Suprapubic skin (tissue), 4 donors: ENCODE measurements at regions not wholly inside any gene's neighbourhood (a gene's known extent, or its start where the extent isn't known, plus 50 kb on each side); places are given as distances from the start of the nearest gene placed in this dataset.

Experiments used
- DNase-seq, 2 donors: peaks; one replicate each; pipeline ENCODE4 v3.0.0-alpha.2; 2019; ENCODE audit warnings: low spot score in 2 of 2
- H3K27ac ChIP-seq: fragments of 200-600 bp; sonication (generic); one replicate; pipeline ENCODE4 v1.5.1; 2019
- H3K27me3 ChIP-seq: fragments of 200-600 bp; sonication (generic); one replicate; pipeline ENCODE4 v1.5.1; 2019
- H3K36me3 ChIP-seq: fragments of 200-600 bp; sonication (generic); one replicate; pipeline ENCODE4 v1.5.1; 2019
- H3K4me1 ChIP-seq: fragments of 200-600 bp; sonication (generic); one replicate; pipeline ENCODE4 v1.5.1; 2019
- H3K4me3 ChIP-seq: fragments of 200-600 bp; sonication (generic); one replicate; pipeline ENCODE4 v1.5.1; 2019; ENCODE audit warnings: mild to moderate bottlenecking
- H3K9me3 ChIP-seq: fragments of 200-600 bp; sonication (generic); one replicate; pipeline ENCODE4 v1.5.1; 2019
- CTCF ChIP-seq, 2 donors: fragments of 200-600 bp in 1 of 2; fragments of 450-650 bp in 1 of 2; sonication (generic) in 1 of 2; IDR thresholded peaks; one replicate each; pipeline ENCODE4 v1.5.1; 2016 to 2019; ENCODE audit warnings: antibody characterized with exemption in 2 of 2, mild to moderate bottlenecking in 1 of 2, moderate library complexity in 1 of 2
- EP300 ChIP-seq: sonication (generic); formaldehyde crosslinking; IDR thresholded peaks from one replicate; pipeline ENCODE4 v1.6.1; 2017; ENCODE audit warnings: antibody characterized with exemption
- POLR2A ChIP-seq, 2 donors: fragments of 450-650 bp; IDR thresholded peaks; one replicate each; pipeline ENCODE4 v1.6.1; 2017; ENCODE audit warnings: antibody characterized with exemption in 2 of 2, mild to moderate bottlenecking in 2 of 2, moderate library complexity in 2 of 2
- POLR2AphosphoS5 ChIP-seq, 3 donors: sonication (generic); formaldehyde crosslinking; IDR thresholded peaks; one replicate each; pipeline ENCODE4 v1.6.1; 2017; ENCODE audit warnings: antibody characterized with exemption in 3 of 3
- WGBS: methylation state at CpG from one replicate; pipeline ENCODE4 v1.1.5; 2018; 5-methylcytosine and 5-hydroxymethylcytosine counted together

GRCh38 chr1:238558156-238558555 is 667.4 kb upstream of the ZP4 start:
- TF ChIP-seq EP300 (no peak), POLR2A (IDR thresholded peaks at IDR 0.05) (no peak), CTCF (IDR thresholded peaks at IDR 0.05) (no peak), POLR2AphosphoS5 (IDR thresholded peaks at IDR 0.05) (no peak)
- 61% methylated on average over 4 of the region's 4 CpGs for WGBS
- no peaks in the 10 kb centered on the region for H3K27me3 ChIP-seq
- DNase-seq = no peak
- no peaks in the 10 kb centered on the region for H3K36me3 ChIP-seq
- no peaks in the 10 kb centered on the region for H3K4me1 ChIP-seq
- no peak overlapping the region for H3K4me3 ChIP-seq
- H3K27ac ChIP-seq = no peak overlapping the region
- no peaks in the 10 kb centered on the region for H3K9me3 ChIP-seq

- no peak for DNase-seq
- no peaks in the 10 kb centered on the region for H3K9me3 ChIP-seq
- H3K4me3 ChIP-seq = no peak overlapping the region
- H3K36me3 ChIP-seq = no peaks in the 10 kb centered on the region
- no peak for TF ChIP-seq POLR2AphosphoS5 (IDR thresholded peaks at IDR 0.05)
- TF ChIP-seq EP300 = no peak
- no peak for TF ChIP-seq CTCF (IDR thresholded peaks at IDR 0.05)
- no peak for TF ChIP-seq POLR2A (IDR thresholded peaks at IDR 0.05)
- H3K4me1 ChIP-seq = no peaks in the 10 kb centered on the region
- H3K27ac ChIP-seq = no peak overlapping the region
- no peaks in the 10 kb centered on the region for H3K27me3 ChIP-seq
- 70% methylated on average over 8 of the region's 8 CpGs for WGBS
Measured at GRCh38 chr1:238552271-238552670, 661.5 kb upstream of the ZP4 start.

- 80% methylated on average over 2 of the region's 2 CpGs for WGBS
- no peaks in the 10 kb centered on the region for H3K27me3 ChIP-seq
- no peak overlapping the region for H3K4me3 ChIP-seq
- no peak for TF ChIP-seq EP300
- no peak for TF ChIP-seq POLR2AphosphoS5 (IDR thresholded peaks at IDR 0.05)
- TF ChIP-seq CTCF (IDR thresholded peaks at IDR 0.05) = no peak
- no peak for DNase-seq
- no peaks in the 10 kb centered on the region for H3K4me1 ChIP-seq
- H3K9me3 ChIP-seq = no peaks in the 10 kb centered on the region
- H3K27ac ChIP-seq = no peak overlapping the region
- H3K36me3 ChIP-seq = no peaks in the 10 kb centered on the region
Measured at GRCh38 chr1:238549137-238549536, 658.4 kb upstream of the ZP4 start.

GRCh38 chr1:238546118-238546517 is 655.4 kb upstream of the ZP4 start:
- Histone ChIP-seq H3K4me1 (no peaks in the 10 kb centered on the region), H3K36me3 (no peaks in the 10 kb centered on the region), H3K4me3 (no peak overlapping the region), H3K27me3 (no peaks in the 10 kb centered on the region), H3K9me3 (no peaks in the 10 kb centered on the region), H3K27ac (no peak overlapping the region)
- no CpG with 5 or more reads among the region's 2 CpGs for WGBS
- TF ChIP-seq POLR2AphosphoS5 (IDR thresholded peaks at IDR 0.05) = no peak
- no peak for TF ChIP-seq POLR2A (IDR thresholded peaks at IDR 0.05)
- TF ChIP-seq EP300 = no peak
- DNase-seq = no peak

GRCh38 chr1:238537641-238538040 is 646.9 kb upstream of the ZP4 start:
- DNase-seq = no peak
- Histone ChIP-seq H3K36me3 (no peaks in the 10 kb centered on the region), H3K27ac (no peak overlapping the region), H3K4me1 (no peaks in the 10 kb centered on the region), H3K27me3 (no peaks in the 10 kb centered on the region), H3K4me3 (no peak overlapping the region), H3K9me3 (no peaks in the 10 kb centered on the region)
- TF ChIP-seq POLR2A (IDR thresholded peaks at IDR 0.05) = no peak
- TF ChIP-seq CTCF (IDR thresholded peaks at IDR 0.05) = no peak
- no peak for TF ChIP-seq EP300
- TF ChIP-seq POLR2AphosphoS5 (IDR thresholded peaks at IDR 0.05) = no peak
- WGBS = 67% methylated on average over 3 of the region's 3 CpGs

- WGBS = 70% methylated on average over 3 of the region's 13 CpGs
- Histone ChIP-seq H3K36me3 (no peaks in the 10 kb centered on the region), H3K27me3 (no peaks in the 10 kb centered on the region), H3K4me1 (no peaks in the 10 kb centered on the region), H3K4me3 (no peak overlapping the region), H3K9me3 (no peaks in the 10 kb centered on the region), H3K27ac (no peak overlapping the region)
- DNase-seq = no peak
- TF ChIP-seq EP300 (no peak), CTCF (IDR thresholded peaks at IDR 0.05) (no peak), POLR2A (IDR thresholded peaks at IDR 0.05) (no peak), POLR2AphosphoS5 (IDR thresholded peaks at IDR 0.05) (no peak)
Measured at GRCh38 chr1:238530209-238530851, 639.6 kb upstream of the ZP4 start.
